ENCODE measurements at regions not wholly inside any gene's neighbourhood (a gene's known extent, or its start where the extent isn't known, plus 50 kb on each side); places are given as distances from the start of the nearest gene placed in this dataset.

DNA sequence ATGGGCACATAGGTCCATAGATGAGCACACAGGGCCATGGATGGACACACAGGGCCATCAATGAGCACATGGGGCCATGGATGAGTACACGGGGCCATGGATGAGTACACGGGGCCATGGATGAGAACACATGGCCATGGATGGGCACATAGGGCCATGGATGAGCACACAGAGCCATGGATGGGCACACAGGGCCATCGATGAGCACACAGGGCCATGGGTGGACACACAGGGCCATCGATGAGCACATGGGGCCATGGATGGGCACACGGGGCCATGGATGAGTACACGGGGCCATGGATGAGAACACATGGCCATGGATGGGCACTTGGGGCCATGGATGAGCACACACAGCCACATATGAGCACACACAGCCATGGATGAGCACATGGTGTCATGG is 192.6 kb upstream of the HDAC4 start:
- no peak for ATAC-seq

More for the DNA sequence above, 192.6 kb upstream of the HDAC4 start:
- no peaks in the 10 kb centered on the region for H3K4me1 ChIP-seq (ENCODE audit: insufficient read depth)
- no peak overlapping the region for H3K4me2 ChIP-seq
- no peak for DNase-seq (ENCODE audit: low spot score)
- peaks cover 11% of the 10 kb centered on the region for H3K36me3 Mint-ChIP-seq (ENCODE audit: low read depth)
- H3K4me1 Mint-ChIP-seq, result no peaks in the 10 kb centered on the region
- no peak overlapping the region for H3K4me3 Mint-ChIP-seq
- no peak overlapping the region for H3K27ac Mint-ChIP-seq
- no peaks in the 10 kb centered on the region for H3K9me2 ChIP-seq (ENCODE audit: insufficient read depth)
- H2AFZ ChIP-seq, result no peak overlapping the region
- no peak overlapping the region for H3K27ac ChIP-seq (ENCODE audit: low read depth)
- no peaks in the 10 kb centered on the region for H4K20me1 ChIP-seq (replicated peaks; ENCODE audit: insufficient read depth)
- no peaks in the 10 kb centered on the region for H3K36me3 ChIP-seq (ENCODE audit: insufficient read depth)
- no peaks in the 10 kb centered on the region for H3K79me2 ChIP-seq (replicated peaks; ENCODE audit: insufficient read depth)
- peaks cover 35% of the 10 kb centered on the region for H3K9me3 Mint-ChIP-seq
- H3K27me3 Mint-ChIP-seq (ENCODE audit: insufficient read depth, low read depth, poor library complexity), result peaks cover 2% of the 10 kb centered on the region
- H3K4me3 ChIP-seq, result no peak overlapping the region
- no peaks in the 10 kb centered on the region for H3K27me3 ChIP-seq (ENCODE audit: insufficient read depth)
- TF ChIP-seq POLR2AphosphoS5 (IDR thresholded peaks at IDR 0.05; ENCODE audit: low read depth) (no peak), STAT1 (IDR thresholded peaks at IDR 0.05; ENCODE audit: unreplicated experiment) (no peak), EZH2 (IDR thresholded peaks at IDR 0.05; ENCODE audit: low read depth, unreplicated experiment) (no peak), EZH2phosphoT487 (IDR thresholded peaks at IDR 0.05; ENCODE audit: unreplicated experiment) (no peak), CREB1 (CRISPR knock-in tag; IDR thresholded peaks at IDR 0.05; ENCODE audit: low read depth) (no peak), ZNF331 (CRISPR knock-in tag; IDR thresholded peaks at IDR 0.05; ENCODE audit: low read depth) (no peak), JUNB (IDR thresholded peaks at IDR 0.05; ENCODE audit: unreplicated experiment) (no peak), ZNF114 (CRISPR knock-in tag; IDR thresholded peaks at IDR 0.05) (no peak), NANOG (IDR thresholded peaks at IDR 0.05; ENCODE audit: borderline replicate concordance) (no peak)
- TF ChIP-seq, protein P1, sequence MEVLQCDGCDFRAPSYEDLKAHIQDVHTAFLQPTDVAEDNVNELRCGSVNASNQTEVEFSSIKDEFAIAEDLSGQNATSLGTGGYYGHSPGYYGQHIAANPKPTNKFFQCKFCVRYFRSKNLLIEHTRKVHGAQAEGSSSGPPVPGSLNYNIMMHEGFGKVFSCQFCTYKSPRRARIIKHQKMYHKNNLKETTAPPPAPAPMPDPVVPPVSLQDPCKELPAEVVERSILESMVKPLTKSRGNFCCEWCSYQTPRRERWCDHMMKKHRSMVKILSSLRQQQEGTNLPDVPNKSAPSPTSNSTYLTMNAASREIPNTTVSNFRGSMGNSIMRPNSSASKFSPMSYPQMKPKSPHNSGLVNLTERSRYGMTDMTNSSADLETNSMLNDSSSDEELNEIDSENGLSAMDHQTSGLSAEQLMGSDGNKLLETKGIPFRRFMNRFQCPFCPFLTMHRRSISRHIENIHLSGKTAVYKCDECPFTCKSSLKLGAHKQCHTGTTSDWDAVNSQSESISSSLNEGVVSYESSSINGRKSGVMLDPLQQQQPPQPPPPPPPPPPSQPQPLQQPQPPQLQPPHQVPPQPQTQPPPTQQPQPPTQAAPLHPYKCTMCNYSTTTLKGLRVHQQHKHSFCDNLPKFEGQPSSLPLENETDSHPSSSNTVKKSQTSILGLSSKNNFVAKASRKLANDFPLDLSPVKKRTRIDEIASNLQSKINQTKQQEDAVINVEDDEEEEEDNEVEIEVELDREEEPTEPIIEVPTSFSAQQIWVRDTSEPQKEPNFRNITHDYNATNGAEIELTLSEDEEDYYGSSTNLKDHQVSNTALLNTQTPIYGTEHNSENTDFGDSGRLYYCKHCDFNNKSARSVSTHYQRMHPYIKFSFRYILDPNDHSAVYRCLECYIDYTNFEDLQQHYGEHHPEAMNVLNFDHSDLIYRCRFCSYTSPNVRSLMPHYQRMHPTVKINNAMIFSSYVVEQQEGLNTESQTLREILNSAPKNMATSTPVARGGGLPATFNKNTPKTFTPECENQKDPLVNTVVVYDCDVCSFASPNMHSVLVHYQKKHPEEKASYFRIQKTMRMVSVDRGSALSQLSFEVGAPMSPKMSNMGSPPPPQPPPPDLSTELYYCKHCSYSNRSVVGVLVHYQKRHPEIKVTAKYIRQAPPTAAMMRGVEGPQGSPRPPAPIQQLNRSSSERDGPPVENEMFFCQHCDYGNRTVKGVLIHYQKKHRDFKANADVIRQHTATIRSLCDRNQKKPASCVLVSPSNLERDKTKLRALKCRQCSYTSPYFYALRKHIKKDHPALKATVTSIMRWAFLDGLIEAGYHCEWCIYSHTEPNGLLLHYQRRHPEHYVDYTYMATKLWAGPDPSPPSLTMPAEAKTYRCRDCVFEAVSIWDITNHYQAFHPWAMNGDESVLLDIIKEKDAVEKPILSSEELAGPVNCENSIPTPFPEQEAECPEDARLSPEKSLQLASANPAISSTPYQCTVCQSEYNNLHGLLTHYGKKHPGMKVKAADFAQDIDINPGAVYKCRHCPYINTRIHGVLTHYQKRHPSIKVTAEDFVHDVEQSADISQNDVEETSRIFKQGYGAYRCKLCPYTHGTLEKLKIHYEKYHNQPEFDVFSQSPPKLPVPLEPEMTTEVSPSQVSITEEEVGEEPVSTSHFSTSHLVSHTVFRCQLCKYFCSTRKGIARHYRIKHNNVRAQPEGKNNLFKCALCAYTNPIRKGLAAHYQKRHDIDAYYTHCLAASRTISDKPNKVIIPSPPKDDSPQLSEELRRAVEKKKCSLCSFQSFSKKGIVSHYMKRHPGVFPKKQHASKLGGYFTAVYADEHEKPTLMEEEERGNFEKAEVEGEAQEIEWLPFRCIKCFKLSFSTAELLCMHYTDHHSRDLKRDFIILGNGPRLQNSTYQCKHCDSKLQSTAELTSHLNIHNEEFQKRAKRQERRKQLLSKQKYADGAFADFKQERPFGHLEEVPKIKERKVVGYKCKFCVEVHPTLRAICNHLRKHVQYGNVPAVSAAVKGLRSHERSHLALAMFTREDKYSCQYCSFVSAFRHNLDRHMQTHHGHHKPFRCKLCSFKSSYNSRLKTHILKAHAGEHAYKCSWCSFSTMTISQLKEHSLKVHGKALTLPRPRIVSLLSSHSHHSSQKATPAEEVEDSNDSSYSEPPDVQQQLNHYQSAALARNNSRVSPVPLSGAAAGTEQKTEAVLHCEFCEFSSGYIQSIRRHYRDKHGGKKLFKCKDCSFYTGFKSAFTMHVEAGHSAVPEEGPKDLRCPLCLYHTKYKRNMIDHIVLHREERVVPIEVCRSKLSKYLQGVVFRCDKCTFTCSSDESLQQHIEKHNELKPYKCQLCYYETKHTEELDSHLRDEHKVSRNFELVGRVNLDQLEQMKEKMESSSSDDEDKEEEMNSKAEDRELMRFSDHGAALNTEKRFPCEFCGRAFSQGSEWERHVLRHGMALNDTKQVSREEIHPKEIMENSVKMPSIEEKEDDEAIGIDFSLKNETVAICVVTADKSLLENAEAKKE (CRISPR knock-in tag; IDR thresholded peaks at IDR 0.05), result no peak
- TF ChIP-seq, protein P2, sequence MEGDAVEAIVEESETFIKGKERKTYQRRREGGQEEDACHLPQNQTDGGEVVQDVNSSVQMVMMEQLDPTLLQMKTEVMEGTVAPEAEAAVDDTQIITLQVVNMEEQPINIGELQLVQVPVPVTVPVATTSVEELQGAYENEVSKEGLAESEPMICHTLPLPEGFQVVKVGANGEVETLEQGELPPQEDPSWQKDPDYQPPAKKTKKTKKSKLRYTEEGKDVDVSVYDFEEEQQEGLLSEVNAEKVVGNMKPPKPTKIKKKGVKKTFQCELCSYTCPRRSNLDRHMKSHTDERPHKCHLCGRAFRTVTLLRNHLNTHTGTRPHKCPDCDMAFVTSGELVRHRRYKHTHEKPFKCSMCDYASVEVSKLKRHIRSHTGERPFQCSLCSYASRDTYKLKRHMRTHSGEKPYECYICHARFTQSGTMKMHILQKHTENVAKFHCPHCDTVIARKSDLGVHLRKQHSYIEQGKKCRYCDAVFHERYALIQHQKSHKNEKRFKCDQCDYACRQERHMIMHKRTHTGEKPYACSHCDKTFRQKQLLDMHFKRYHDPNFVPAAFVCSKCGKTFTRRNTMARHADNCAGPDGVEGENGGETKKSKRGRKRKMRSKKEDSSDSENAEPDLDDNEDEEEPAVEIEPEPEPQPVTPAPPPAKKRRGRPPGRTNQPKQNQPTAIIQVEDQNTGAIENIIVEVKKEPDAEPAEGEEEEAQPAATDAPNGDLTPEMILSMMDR (conservative IDR thresholded peaks at IDR 0.05; ENCODE audit: low read depth in 2 of 2), result no peak
- TF ChIP-seq, protein P3, sequence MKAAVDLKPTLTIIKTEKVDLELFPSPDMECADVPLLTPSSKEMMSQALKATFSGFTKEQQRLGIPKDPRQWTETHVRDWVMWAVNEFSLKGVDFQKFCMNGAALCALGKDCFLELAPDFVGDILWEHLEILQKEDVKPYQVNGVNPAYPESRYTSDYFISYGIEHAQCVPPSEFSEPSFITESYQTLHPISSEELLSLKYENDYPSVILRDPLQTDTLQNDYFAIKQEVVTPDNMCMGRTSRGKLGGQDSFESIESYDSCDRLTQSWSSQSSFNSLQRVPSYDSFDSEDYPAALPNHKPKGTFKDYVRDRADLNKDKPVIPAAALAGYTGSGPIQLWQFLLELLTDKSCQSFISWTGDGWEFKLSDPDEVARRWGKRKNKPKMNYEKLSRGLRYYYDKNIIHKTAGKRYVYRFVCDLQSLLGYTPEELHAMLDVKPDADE (IDR thresholded peaks at IDR 0.05), result no peak
- TF ChIP-seq, protein P4, sequence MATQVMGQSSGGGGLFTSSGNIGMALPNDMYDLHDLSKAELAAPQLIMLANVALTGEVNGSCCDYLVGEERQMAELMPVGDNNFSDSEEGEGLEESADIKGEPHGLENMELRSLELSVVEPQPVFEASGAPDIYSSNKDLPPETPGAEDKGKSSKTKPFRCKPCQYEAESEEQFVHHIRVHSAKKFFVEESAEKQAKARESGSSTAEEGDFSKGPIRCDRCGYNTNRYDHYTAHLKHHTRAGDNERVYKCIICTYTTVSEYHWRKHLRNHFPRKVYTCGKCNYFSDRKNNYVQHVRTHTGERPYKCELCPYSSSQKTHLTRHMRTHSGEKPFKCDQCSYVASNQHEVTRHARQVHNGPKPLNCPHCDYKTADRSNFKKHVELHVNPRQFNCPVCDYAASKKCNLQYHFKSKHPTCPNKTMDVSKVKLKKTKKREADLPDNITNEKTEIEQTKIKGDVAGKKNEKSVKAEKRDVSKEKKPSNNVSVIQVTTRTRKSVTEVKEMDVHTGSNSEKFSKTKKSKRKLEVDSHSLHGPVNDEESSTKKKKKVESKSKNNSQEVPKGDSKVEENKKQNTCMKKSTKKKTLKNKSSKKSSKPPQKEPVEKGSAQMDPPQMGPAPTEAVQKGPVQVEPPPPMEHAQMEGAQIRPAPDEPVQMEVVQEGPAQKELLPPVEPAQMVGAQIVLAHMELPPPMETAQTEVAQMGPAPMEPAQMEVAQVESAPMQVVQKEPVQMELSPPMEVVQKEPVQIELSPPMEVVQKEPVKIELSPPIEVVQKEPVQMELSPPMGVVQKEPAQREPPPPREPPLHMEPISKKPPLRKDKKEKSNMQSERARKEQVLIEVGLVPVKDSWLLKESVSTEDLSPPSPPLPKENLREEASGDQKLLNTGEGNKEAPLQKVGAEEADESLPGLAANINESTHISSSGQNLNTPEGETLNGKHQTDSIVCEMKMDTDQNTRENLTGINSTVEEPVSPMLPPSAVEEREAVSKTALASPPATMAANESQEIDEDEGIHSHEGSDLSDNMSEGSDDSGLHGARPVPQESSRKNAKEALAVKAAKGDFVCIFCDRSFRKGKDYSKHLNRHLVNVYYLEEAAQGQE (IDR thresholded peaks at IDR 0.05; ENCODE audit: unreplicated experiment), result no peak
- no peaks in the 10 kb centered on the region for H3F3A ChIP-seq (replicated peaks; ENCODE audit: low read depth)
